EH (cell line): ENCODE measurements at regions not wholly inside any gene's neighbourhood (a gene's known extent, or its start where the extent isn't known, plus 50 kb on each side); places are given as distances from the start of the nearest gene placed in this dataset.
A peak's percentile ranks its signal among the peaks of the same experiment; 100 is the strongest.
"Not testable (repeated sequence)": the region's sequence is repeated elsewhere in the genome, so short reads cannot be mapped to it uniquely, and the experiment has no call there.

Source experiments
- DNase-seq: peaks from one replicate; pipeline ENCODE4 v3.0.0-alpha.2; 2015; ENCODE audit warnings: low read depth

DNA sequence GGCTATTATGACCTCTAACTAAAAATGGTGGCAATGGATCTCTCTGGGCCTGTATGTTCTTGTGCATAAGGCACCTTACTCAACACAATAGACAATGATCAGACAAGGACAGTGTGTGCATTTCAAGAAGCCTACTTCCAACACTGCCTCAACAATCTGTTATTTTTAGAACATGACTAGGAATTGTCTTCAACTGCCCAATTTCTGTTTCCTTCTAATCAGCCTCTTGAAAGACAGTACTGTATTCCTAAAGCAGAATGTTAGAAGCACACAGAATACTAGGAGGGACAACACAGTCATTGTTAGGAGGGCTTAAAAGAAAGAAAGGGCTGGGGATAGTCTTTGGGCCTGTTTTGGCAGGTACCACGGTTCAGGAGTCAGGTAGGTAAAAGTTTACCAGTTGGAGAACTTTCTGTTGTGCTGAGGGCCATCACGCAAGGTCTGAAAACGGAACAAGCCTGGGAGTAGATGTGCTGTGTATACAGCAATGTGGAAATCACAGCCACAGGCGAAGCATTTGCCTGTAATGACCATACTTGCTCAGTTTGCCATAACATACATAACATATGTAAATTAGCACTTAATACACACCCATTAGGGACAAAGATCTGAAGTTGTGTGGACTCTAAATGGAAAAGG lies 100.8 kb upstream of the ATXN3L start:
- DNase-seq: no peak

- no peak for DNase-seq
These were observed 100.1 kb upstream of the ATXN3L start for GRCh38 chrX:13419918-13420317.

GRCh38 chrX:13419276-13419675 lies 99.4 kb upstream of the ATXN3L start:
- no peak for DNase-seq

DNA sequence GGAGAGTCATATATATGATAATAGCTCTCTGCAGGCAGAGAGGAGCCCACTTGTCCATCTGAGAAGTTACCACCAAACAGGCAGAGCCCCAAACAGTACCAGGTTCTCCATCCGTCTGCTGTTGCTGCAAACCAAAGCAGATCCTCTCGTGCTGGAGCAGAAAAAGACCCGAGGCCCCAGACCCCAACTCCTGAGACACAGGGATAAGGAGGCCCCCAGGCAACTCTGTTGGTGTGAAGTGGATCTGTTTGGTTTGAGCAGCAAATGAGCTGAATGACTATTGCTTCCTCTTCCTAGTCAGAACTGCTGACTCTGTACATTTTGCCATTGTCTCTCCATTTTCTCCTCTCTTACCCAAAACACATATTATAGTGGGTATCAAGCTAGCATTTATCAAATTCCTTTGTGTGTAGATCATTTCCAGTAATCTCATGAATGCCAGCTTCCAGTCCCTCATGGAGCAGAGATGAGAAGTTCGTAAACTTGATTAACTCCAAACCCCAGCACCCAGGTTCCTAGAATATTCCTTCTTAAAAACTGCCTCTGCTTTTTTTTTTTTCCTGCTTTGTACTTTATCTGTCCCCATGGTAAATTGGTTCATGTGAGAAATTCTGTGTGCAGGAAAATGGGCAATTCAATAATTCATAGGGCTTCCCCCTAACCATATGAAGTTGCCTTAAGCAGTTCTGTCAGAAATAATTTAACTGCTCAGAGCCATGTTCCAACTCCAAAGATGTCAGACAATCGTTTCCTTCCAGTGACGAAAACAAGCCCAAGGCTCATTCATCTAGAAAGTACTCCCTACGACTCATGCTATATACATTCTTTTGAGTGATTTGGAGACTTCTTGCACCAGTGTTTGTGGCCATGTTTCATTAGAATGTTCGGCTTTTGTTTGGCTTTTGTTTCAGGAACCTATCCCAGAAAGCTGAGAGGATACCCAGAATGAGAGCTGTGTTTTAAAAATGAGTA lies 98.6 kb upstream of the ATXN3L start:
- DNase-seq: peak; percentile 77

DNA sequence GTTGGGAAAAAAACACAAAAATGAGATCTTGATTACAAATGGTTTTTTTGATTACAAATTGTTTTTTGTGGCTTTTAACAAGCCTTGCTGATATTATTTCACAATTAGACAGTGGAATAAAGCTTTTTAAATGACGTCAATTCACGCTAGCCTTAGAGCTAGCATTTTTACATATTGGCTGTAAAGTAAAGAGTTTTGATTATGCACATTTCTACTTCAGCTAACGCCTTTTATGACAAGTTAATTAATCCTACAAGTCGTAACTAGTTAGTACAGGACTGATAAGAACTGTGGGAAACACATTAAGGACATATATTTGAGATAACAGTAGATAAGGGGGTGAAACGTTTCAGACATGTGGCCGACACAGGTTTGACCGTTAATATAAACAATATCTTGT lies 95.7 kb upstream of the ATXN3L start:
- no peak for DNase-seq

DNA sequence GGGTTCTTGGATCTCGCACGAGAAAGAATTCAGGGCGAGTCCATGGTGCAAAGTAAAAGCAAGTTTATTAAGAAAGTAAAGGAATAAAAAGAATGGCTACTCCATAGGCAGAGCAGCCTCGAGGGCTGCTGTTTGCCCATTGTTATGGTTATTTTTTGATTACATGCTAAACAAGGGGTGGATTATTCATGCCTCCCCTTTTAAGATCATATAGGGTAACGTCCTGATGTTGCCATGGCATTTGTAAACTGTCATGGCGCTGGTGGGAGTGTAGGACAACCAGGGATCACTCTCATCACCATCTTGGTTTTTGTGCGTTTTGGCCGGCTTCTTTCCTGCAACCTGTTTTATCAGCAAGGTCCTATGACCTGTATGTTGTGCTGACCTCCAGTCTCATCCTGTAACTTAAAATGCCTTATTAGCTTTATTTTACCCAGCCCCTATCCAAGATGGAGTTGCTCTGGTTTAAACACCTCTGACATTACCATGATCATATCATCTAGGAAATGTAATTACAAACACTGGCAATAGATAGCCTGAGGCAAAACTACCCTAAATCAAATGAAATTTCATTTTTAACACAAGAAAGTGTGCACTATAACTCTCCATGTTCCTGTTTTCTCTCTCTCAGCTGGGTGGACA lies 94.3 kb upstream of the ATXN3L start:
- DNase-seq: no peak

- no peak for DNase-seq
These were observed 92.4 kb upstream of the ATXN3L start for GRCh38 chrX:13412208-13412600.

DNA sequence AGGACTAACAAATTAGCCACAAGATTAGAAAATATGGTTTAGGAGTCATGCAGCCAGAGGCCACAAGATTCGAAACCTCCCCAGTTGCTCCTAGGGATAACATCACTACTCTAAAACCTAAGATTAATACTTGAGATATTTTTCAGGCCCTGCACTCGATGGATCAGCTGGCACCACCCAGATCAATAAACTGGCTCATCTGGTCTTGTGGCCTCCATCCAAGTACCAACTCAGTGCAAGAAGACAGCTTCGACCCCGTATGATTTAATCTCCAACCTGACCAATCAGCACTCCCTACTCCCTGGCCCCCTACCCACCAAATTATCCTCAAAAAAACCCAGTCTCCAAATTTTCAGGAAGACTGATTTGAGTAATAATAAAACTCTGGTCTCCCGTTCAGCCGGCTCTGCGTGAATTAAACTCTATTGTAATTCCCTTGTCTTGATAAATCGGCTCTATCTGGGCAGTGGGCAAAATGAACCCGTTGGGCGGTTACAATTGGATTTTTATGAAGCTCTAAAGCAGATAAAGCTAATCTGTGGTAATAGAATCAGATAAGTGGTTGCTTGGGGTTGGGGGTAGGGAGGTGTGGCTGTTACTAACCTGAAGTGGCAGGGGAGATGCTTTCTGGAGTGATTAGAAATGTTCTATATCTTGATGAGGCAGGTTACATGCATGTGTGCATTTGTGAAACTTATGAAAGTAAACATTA lies 91.8 kb upstream of the ATXN3L start:
- no peak for DNase-seq

DNA sequence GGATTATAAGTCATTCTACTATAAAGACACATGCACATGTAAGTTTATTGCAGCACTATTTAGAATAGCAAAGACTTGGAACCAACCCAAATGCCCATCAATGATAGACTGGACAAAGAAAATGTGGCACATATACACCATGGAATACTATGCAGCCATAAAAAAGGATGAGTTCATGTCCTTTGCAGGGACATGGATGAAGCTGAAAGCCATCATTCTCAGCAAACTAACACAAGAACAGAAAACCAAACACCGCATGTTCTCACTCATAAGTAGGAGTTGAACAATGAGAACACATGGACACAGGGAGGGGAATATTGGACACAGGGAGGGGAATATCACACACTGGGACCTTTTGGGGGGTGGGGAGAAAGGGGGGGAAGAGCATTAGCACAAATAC lies 88.7 kb upstream of the ATXN3L start:
- not testable (repeated sequence) for DNase-seq

- not testable (repeated sequence) for DNase-seq
These were observed 84.9 kb upstream of the ATXN3L start for GRCh38 chrX:13404777-13405176.

DNA sequence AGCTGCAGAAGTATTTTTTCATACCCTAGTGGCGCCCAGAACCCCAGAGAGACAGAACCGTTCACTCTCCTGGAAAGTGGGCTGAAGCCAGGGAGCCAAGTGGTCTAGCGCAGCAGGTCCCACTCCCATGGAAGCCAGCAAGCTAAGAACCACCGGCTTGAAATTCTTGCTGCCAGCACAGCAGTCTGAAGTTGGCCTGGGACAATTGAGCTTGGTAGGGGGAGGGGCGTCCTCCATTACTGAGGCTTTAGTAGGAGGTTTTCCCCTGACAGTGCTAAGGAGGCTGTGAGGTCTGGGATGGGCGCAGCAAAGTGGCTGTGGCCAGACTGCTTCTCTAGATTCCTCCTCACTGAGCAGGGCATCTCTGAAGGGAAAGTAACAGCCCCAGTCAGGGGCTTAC lies 84.5 kb upstream of the ATXN3L start:
- DNase-seq: no peak

DNA sequence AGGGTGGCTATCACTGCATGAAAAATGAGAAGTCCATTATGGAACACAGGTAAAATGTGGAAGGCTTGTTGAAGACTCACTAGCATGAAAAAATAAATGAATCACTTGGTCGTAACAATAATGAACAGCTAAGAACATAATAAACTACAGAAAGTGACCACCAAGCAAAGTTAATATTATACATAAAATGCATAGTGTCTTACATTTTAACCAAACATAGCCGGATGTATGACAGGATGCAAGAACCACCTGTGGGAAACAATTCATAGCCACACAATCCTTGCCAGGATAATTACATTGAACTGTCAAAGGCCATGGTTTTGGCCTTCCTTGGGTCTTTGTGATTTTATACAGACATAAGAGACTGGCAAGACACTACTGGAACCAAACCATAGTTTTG lies 81.9 kb upstream of the ATXN3L start:
- no peak for DNase-seq

DNA sequence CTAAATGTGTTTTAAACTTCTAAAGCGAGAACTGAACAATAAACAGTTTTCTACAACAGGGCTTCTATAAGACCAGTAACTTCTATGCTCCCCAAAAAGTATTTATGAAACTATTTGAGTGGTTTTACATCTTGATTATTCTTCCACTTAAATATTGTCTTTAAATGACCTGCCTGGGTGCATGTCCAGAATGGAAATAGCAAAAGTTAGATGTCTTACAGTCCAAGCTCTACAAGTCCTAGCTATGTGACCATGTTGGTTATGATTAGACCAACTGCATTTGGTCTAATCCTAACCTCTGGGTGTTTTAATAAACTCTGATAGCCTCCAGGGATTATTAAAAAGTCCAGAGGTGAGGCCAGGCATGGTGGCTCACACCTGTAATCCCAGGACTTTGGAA lies 79.0 kb upstream of the ATXN3L start:
- no peak for DNase-seq

DNA sequence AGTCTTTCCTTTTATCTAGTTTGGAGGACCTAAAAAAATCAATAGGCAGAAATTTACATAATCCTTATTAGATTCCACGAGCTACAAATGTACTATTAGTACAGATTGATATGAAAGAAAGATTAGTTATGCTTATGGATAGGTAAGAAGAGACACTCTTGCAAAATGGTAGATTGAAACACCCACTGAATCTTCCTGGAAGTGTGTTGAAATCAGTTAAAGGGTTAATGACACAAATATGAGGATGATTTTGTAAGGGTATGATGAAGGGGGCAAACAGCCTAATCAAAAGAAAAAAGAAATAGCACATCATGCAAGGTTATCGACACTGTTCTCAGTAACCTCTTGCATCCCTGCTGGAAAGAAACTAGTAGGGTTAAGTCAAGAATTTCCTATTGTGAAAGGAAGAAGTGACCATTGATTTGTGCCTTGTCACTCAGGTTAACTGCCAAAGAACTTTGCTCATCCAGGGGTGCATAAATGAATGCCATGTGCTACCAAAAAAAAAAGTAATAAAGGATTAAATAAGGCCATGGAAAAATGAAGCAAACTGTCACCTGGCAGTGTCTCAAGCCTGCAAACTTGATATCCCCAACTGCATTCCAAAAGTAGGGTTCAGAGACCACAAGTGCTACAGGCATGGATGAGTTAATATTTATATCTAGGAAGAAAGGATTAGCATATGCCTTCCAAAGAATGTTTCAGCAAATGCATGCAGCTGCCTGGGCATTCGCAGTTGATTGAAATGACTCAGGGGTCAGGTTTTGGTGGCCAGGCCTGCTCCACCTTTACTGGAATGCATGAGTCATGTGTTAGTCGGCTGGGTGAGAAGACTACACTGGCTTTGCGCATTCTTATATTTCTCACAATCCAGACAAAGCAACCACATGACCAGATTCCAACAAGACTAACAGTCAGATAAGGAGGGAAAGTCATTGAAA lies 78.3 kb upstream of the ATXN3L start:
- peak; percentile 99 for DNase-seq

GRCh38 chrX:13396924-13397323 lies 77.1 kb upstream of the ATXN3L start:
- DNase-seq: peak; percentile 67

GRCh38 chrX:13389501-13389900 lies 69.6 kb upstream of the ATXN3L start:
- no peak for DNase-seq

GRCh38 chrX:13387666-13388494 lies 68.0 kb upstream of the ATXN3L start:
- DNase-seq: peak; percentile 61

GRCh38 chrX:13386636-13387035 lies 66.8 kb upstream of the ATXN3L start:
- no peak for DNase-seq

- DNase-seq: peak; percentile 14
These were observed 66.2 kb upstream of the ATXN3L start for GRCh38 chrX:13386092-13386491.

DNA sequence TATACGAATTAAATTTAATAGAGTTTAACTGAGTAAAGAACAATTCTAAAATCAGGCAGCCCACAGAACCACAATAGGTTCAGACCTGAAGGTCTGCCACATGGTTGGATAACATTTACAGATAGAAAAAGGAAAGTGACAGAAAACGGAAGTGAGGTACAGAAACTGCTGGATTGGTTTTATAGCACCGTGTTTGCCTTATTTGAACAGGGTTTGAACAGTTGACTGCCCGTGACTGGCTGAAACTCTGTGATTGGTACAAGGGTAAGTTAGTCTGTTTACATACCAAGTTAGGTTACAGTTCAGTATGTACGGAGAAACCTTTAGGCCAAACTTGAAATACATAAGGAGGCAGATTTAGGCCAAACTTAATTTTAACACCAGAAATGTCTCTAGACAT lies 64.1 kb upstream of the ATXN3L start:
- no peak for DNase-seq
